ENCODE measurements at regions not wholly inside any gene's neighbourhood (a gene's known extent, or its start where the extent isn't known, plus 50 kb on each side); places are given as distances from the start of the nearest gene placed in this dataset.

DNA sequence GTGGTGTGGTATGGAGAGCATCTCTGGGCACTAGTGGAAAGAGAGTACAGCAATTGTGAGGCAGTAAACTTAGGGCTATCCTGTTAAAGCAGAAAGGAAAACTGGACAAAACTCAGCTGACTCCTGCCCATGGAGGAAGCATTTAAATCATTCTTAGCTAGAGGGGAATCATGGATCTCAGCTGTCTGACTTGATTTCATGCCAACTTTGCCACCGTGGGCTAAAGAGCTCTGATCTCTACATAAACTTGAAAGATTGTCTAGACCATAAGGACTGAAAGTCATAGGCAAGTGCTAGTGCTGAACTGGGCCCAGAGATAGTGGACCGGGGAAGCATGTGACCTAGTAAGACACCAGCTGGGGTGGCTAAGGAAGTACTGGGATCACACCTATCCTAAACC lies 651.8 kb downstream of the COL12A1 start:
- TF ChIP-seq CTCF (conservative IDR thresholded peaks at IDR 0.05) (no peak), ZFX (IDR thresholded peaks at IDR 0.05) (no peak)
